Stimulated activated CD4-positive, alpha-beta T cell treated with anti-CD3 and anti-CD28 coated beads, Interleukin-4, amount 100 ng/mL, for 1 hour (primary cell): ENCODE measurements at regions not wholly inside any gene's neighbourhood (a gene's known extent, or its start where the extent isn't known, plus 50 kb on each side); places are given as distances from the start of the nearest gene placed in this dataset.
"Not testable (repeated sequence)": the region's sequence is repeated elsewhere in the genome, so short reads cannot be mapped to it uniquely, and the experiment has no call there.

Source experiments
- DNase-seq: peaks from one replicate; pipeline ENCODE4 v3.0.0-alpha.2; 2020

GRCh38 chr2:37759989-37760388 lies 88.5 kb upstream of the CDC42EP3 start:
- not testable (repeated sequence) for DNase-seq

GRCh38 chr2:37760471-37760870 lies 89.0 kb upstream of the CDC42EP3 start:
- DNase-seq, result no peak

- not testable (repeated sequence) for DNase-seq
Observed at GRCh38 chr2:37762281-37762680, 90.8 kb upstream of the CDC42EP3 start.

- DNase-seq, result no peak
Observed at GRCh38 chr2:37764739-37765138, 93.3 kb upstream of the CDC42EP3 start.

GRCh38 chr2:37766106-37766505 lies 94.7 kb upstream of the CDC42EP3 start:
- DNase-seq, result no peak

- DNase-seq, result no peak
Observed at GRCh38 chr2:37767046-37767445, 95.6 kb upstream of the CDC42EP3 start.

- DNase-seq, result no peak
Observed at GRCh38 chr2:37767959-37768925, 96.8 kb upstream of the CDC42EP3 start.

- no peak for DNase-seq
Observed at GRCh38 chr2:37769551-37769950, 98.1 kb upstream of the CDC42EP3 start.

GRCh38 chr2:37770797-37771196 lies 99.4 kb upstream of the CDC42EP3 start:
- no peak for DNase-seq

- DNase-seq, result no peak
Observed at GRCh38 chr2:37771600-37772088, 100.2 kb upstream of the CDC42EP3 start.

- DNase-seq, result no peak
Observed at GRCh38 chr2:37773371-37774130, 102.1 kb upstream of the CDC42EP3 start.

GRCh38 chr2:37774171-37774944 lies 102.9 kb upstream of the CDC42EP3 start:
- not testable (repeated sequence) for DNase-seq

GRCh38 chr2:37774976-37775907 lies 103.8 kb upstream of the CDC42EP3 start:
- DNase-seq, result no peak

- DNase-seq, result no peak
Observed at GRCh38 chr2:37775908-37776250, 104.4 kb upstream of the CDC42EP3 start.

- DNase-seq, result no peak
Observed at GRCh38 chr2:37776487-37776886, 105.0 kb upstream of the CDC42EP3 start.

- no peak for DNase-seq
Observed at GRCh38 chr2:37779139-37779538, 107.7 kb upstream of the CDC42EP3 start.

- DNase-seq, result no peak
Observed at GRCh38 chr2:37779611-37780386, 108.4 kb upstream of the CDC42EP3 start.

- no peak for DNase-seq
Observed at GRCh38 chr2:37780387-37780676, 108.9 kb upstream of the CDC42EP3 start.

GRCh38 chr2:37781028-37781427 lies 109.6 kb upstream of the CDC42EP3 start:
- no peak for DNase-seq

- DNase-seq, result no peak
Observed at GRCh38 chr2:37782155-37782673, 110.8 kb upstream of the CDC42EP3 start.
